ENCODE measurements at regions not wholly inside any gene's neighbourhood (a gene's known extent, or its start where the extent isn't known, plus 50 kb on each side); places are given as distances from the start of the nearest gene placed in this dataset.

GRCh38 chr6:88238065-88238464 is 71.9 kb upstream of the CNR1 start:
- DNase-seq (ENCODE audit: low read depth): no peak

- DNase-seq (ENCODE audit: low read depth): no peak
These were observed 70.6 kb upstream of the CNR1 start for GRCh38 chr6:88236612-88237360.

- no peak for DNase-seq (ENCODE audit: low read depth)
These were observed 66.6 kb upstream of the CNR1 start for GRCh38 chr6:88232753-88233152.

- DNase-seq (ENCODE audit: low read depth): no peak
These were observed 57.2 kb upstream of the CNR1 start for GRCh38 chr6:88223298-88223697.

GRCh38 chr6:88220493-88220892 is 54.3 kb upstream of the CNR1 start:
- DNase-seq (ENCODE audit: low read depth): peak; percentile 2

GRCh38 chr6:88216182-88216581 is 50.0 kb upstream of the CNR1 start:
- no peak for DNase-seq (ENCODE audit: low read depth)
